Gastroesophageal sphincter (tissue), 3 donors: ENCODE measurements at regions not wholly inside any gene's neighbourhood (a gene's known extent, or its start where the extent isn't known, plus 50 kb on each side); places are given as distances from the start of the nearest gene placed in this dataset.

ENCODE experiments used
- CTCF ChIP-seq, 4 experiments: fragments of 200-600 bp in 2 of 4; fragments of 450-650 bp in 2 of 4; sonication (generic) in 1 of 4; IDR thresholded peaks; one replicate each; pipeline ENCODE4 v1.5.1; 2017 to 2019; ENCODE audit warnings: antibody characterized with exemption in 4 of 4, mild to moderate bottlenecking in 2 of 4, moderate library complexity in 2 of 4
- POLR2AphosphoS5 ChIP-seq: sonication (generic); formaldehyde crosslinking; IDR thresholded peaks from one replicate; pipeline ENCODE4 v1.6.1; 2017; ENCODE audit warnings: antibody characterized with exemption

DNA sequence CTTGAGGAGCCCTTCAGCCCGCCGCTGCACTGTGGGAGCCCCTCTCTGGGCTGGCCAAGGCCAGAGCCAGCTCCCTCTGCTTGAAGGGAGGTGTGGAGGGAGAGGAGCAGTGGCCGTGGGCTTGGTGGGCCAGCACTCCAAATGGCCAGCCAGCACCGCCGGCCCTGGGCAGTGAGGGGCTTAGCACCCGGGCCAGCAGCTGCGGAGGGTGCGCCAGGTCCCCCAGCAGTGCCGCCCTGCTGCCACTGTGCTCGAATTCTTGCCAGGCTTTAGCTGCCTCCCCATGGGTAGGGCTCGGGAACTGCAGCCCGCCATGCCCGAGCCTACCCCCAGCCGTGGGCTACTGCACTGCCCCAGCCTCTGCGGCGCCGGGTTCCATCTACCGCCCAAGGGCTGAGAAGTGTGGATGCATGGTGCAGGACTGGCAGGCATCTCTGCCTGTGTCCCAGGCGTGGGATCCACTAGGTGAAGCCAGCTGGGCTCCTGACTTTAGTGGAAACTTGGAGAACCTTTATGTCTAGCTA, 82.7 kb downstream of the KCNA4 start:
- no peak for TF ChIP-seq CTCF (IDR thresholded peaks at IDR 0.05)
- TF ChIP-seq POLR2AphosphoS5: no peak
